SU-DHL-6 (cell line): ENCODE measurements at regions not wholly inside any gene's neighbourhood (a gene's known extent, or its start where the extent isn't known, plus 50 kb on each side); places are given as distances from the start of the nearest gene placed in this dataset.

Experiments used
- H2AFZ ChIP-seq: fragments of 200-600 bp; sonication (generic); 2 replicates; pipeline ENCODE4 v1.6.1; 2014; ENCODE audit warnings: low read depth, mild to moderate bottlenecking, moderate library complexity, mixed read lengths, antibody characterized with exemption, low read length; ENCODE audit not compliant: severe bottlenecking
- H3F3A ChIP-seq: fragments of 200-600 bp; shearing (Covaris generic); 2 replicates; pipeline ENCODE4 v1.6.0; 2016; ENCODE audit warnings: antibody characterized with exemption, mild to moderate bottlenecking; ENCODE audit not compliant: insufficient read depth
- H3K27ac ChIP-seq: fragments of 200-600 bp; sonication (generic); 2 replicates; pipeline ENCODE4 v1.5.1; 2016; ENCODE audit warnings: low read depth, mild to moderate bottlenecking, low read length, moderate library complexity, mixed read lengths
- H3K27me3 ChIP-seq: fragments of 200-600 bp; sonication (generic), shearing (Covaris generic); 2 replicates; pipeline ENCODE4 v1.6.0; 2014; ENCODE audit warnings: mild to moderate bottlenecking, low read length
- H3K36me3 ChIP-seq: fragments of 200-600 bp; sonication (generic); 2 replicates; pipeline ENCODE4 v1.6.1; 2014; ENCODE audit warnings: mild to moderate bottlenecking, low read length, mixed read lengths
- H3K4me2 ChIP-seq: fragments of 300-600, 200-600 bp; shearing (Covaris generic), sonication (generic); 2 replicates; pipeline ENCODE4 v1.6.0; 2014; ENCODE audit warnings: low read length, low read depth, mild to moderate bottlenecking; ENCODE audit not compliant: poor library complexity, severe bottlenecking
- H3K4me3 ChIP-seq: fragments of 200-600 bp; sonication (generic); 2 replicates; pipeline ENCODE4 v1.5.1; 2014; ENCODE audit warnings: antibody characterized with exemption, low read length, mild to moderate bottlenecking, mixed read lengths; ENCODE audit not compliant: insufficient read depth, poor library complexity, severe bottlenecking
- H3K79me2 ChIP-seq: fragments of 200-600 bp; sonication (generic); 2 replicates; pipeline ENCODE4 v1.6.1; 2014; ENCODE audit warnings: mild to moderate bottlenecking, low read length, moderate library complexity; ENCODE audit not compliant: insufficient read depth
- H3K9ac ChIP-seq: fragments of 200-600 bp; sonication (generic); 2 replicates; pipeline ENCODE4 v1.7.0; 2014; ENCODE audit warnings: mild to moderate bottlenecking, low read length
- H3K9me2 ChIP-seq: fragments of 200-600 bp; sonication (generic); replicated peaks from 2 replicates; pipeline ENCODE4 v1.6.1; 2014; ENCODE audit warnings: low read length; ENCODE audit not compliant: insufficient read depth
- H3K9me3 ChIP-seq: fragments of 200-600 bp; sonication (generic); 2 replicates; pipeline ENCODE4 v1.6.1; 2014; ENCODE audit warnings: low read length, mixed read lengths; ENCODE audit not compliant: insufficient read depth
- H4K20me1 ChIP-seq: fragments of 200-600 bp; sonication (generic); 2 replicates; pipeline ENCODE4 v1.6.1; 2014; ENCODE audit warnings: low read depth, mild to moderate bottlenecking, antibody characterized with exemption, low read length, moderate library complexity, mixed read lengths
- CTCF ChIP-seq: fragments of 200-600 bp; sonication (generic); IDR thresholded peaks from one replicate; pipeline ENCODE4 v1.5.1; 2017; ENCODE audit warnings: antibody characterized with exemption, mild to moderate bottlenecking, low read length, moderate library complexity; ENCODE audit not compliant: insufficient read depth, poor library complexity, severe bottlenecking
- EZH2phosphoT487 ChIP-seq: fragments of 200-600 bp; sonication (generic), shearing (Covaris generic); conservative IDR thresholded peaks from 2 replicates; pipeline ENCODE4 v1.6.1; 2018; ENCODE audit warnings: mild to moderate bottlenecking, antibody characterized with exemption, low read length, moderate library complexity, mixed read lengths

- TF ChIP-seq EZH2phosphoT487 (no peak), CTCF (no peak)
- Histone ChIP-seq H3K27ac (no peak overlapping the region), H3K9me2 (no peaks in the 10 kb centered on the region), H3F3A (no peaks in the 10 kb centered on the region), H3K4me3 (no peak overlapping the region), H3K79me2 (no peaks in the 10 kb centered on the region), H4K20me1 (no peaks in the 10 kb centered on the region), H3K9me3 (no peaks in the 10 kb centered on the region), H3K9ac (no peak overlapping the region), H3K4me2 (no peak overlapping the region), H3K27me3 (no peaks in the 10 kb centered on the region), H3K36me3 (no peaks in the 10 kb centered on the region), H2AFZ (no peak overlapping the region)
Observed at GRCh38 chr10:130776724-130777123, 534.8 kb downstream of the TCERG1L start.

- TF ChIP-seq CTCF (no peak), EZH2phosphoT487 (no peak)
- Histone ChIP-seq H3K27me3 (no peaks in the 10 kb centered on the region), H3K9me2 (no peaks in the 10 kb centered on the region), H3K79me2 (no peaks in the 10 kb centered on the region), H3K36me3 (no peaks in the 10 kb centered on the region), H3F3A (no peaks in the 10 kb centered on the region), H3K9ac (no peak overlapping the region), H3K9me3 (no peaks in the 10 kb centered on the region), H3K4me2 (no peak overlapping the region), H3K4me3 (no peak overlapping the region), H2AFZ (no peak overlapping the region), H3K27ac (no peak overlapping the region), H4K20me1 (no peaks in the 10 kb centered on the region)
Observed at GRCh38 chr10:130777507-130778165, 533.9 kb downstream of the TCERG1L start.

GRCh38 chr10:130778166-130778545, 533.4 kb downstream of the TCERG1L start:
- Histone ChIP-seq H2AFZ (no peak overlapping the region), H3K79me2 (no peaks in the 10 kb centered on the region), H3F3A (no peaks in the 10 kb centered on the region), H4K20me1 (no peaks in the 10 kb centered on the region), H3K9me3 (no peaks in the 10 kb centered on the region), H3K27me3 (no peaks in the 10 kb centered on the region), H3K9ac (no peak overlapping the region), H3K36me3 (no peaks in the 10 kb centered on the region), H3K4me3 (no peak overlapping the region), H3K9me2 (no peaks in the 10 kb centered on the region), H3K4me2 (no peak overlapping the region), H3K27ac (no peak overlapping the region)
- TF ChIP-seq CTCF (no peak), EZH2phosphoT487 (no peak)
